ENCODE measurements at regions not wholly inside any gene's neighbourhood (a gene's known extent, or its start where the extent isn't known, plus 50 kb on each side); places are given as distances from the start of the nearest gene placed in this dataset.

- no peak overlapping the region for H3K23ac ChIP-seq (ENCODE audit: low read length)
- H3K27ac ChIP-seq (ENCODE audit: low read depth, low read length), result no peak overlapping the region
- H2BK5ac ChIP-seq (ENCODE audit: low read depth, low read length, poor library complexity), result no peak overlapping the region
- no peak overlapping the region for H4K8ac ChIP-seq (ENCODE audit: low read depth, low read length)
- no peak overlapping the region for H3K4me3 ChIP-seq (ENCODE audit: low read depth, low read length)
- no peak overlapping the region for H2BK12ac ChIP-seq (ENCODE audit: low read length)
- no peak overlapping the region for H4K12ac ChIP-seq (ENCODE audit: low read depth, low read length)
- H2AFZ ChIP-seq (ENCODE audit: insufficient read depth, low read length, poor library complexity), result no peak overlapping the region
- no peak overlapping the region for H2AK5ac ChIP-seq (ENCODE audit: low read length)
- no peak overlapping the region for H3K9ac ChIP-seq (ENCODE audit: low read length)
- H2BK120ac ChIP-seq (ENCODE audit: insufficient read depth, low read length, poor library complexity), result no peak overlapping the region
- no CpG with 5 or more reads among the region's 1 CpG for WGBS (ENCODE audit: extremely low coverage, insufficient coverage, insufficient read length)
- H3K4me2 ChIP-seq (ENCODE audit: low read length), result no peak overlapping the region
- H3K18ac ChIP-seq (ENCODE audit: low read length), result no peak overlapping the region
- no peaks in the 10 kb centered on the region for H3K79me2 ChIP-seq (ENCODE audit: control insufficient read depth, insufficient read depth, low read length, poor library complexity)
- no peaks in the 10 kb centered on the region for H3K9me3 ChIP-seq (ENCODE audit: insufficient read depth, low read depth, low read length)
- H3K36me3 ChIP-seq (ENCODE audit: control insufficient read depth in 1 of 2, insufficient read depth in 2 of 2, low read length in 2 of 2), result no peaks in the 10 kb centered on the region
- no peak overlapping the region for H3K4ac ChIP-seq (ENCODE audit: low read depth, low read length)
- H3K79me1 ChIP-seq (ENCODE audit: low read length), result no peaks in the 10 kb centered on the region
- no peaks in the 10 kb centered on the region for H3K27me3 ChIP-seq (ENCODE audit: insufficient read depth, low read length)
- peaks cover 0 to 1% of the 10 kb centered on the region in 2 experiments for H3K4me1 ChIP-seq (ENCODE audit: control insufficient read depth in 1 of 2, insufficient read depth in 2 of 2, low read length in 2 of 2)
- DNase-seq, result no peak
- no peak overlapping the region for H4K91ac ChIP-seq (ENCODE audit: low read depth, low read length)
- no peak overlapping the region for H3K14ac ChIP-seq (ENCODE audit: low read length)
Measured at GRCh38 chr4:24160358-24160757, 270.5 kb upstream of the PPARGC1A start.

- Histone ChIP-seq H3K9ac (ENCODE audit: low read length) (no peak overlapping the region), H2BK5ac (ENCODE audit: low read depth, low read length, poor library complexity) (no peak overlapping the region), H3K36me3 (ENCODE audit: control insufficient read depth in 1 of 2, insufficient read depth in 2 of 2, low read length in 2 of 2) (no peaks in the 10 kb centered on the region), H3K4ac (ENCODE audit: low read depth, low read length) (no peak overlapping the region), H3K14ac (ENCODE audit: low read length) (no peak overlapping the region), H3K79me2 (ENCODE audit: control insufficient read depth, insufficient read depth, low read length, poor library complexity) (no peaks in the 10 kb centered on the region), H3K4me2 (ENCODE audit: low read length) (no peak overlapping the region), H3K27me3 (ENCODE audit: insufficient read depth, low read length) (no peaks in the 10 kb centered on the region), H2AFZ (ENCODE audit: insufficient read depth, low read length, poor library complexity) (no peak overlapping the region), H4K91ac (ENCODE audit: low read depth, low read length) (no peak overlapping the region), H3K4me1 (ENCODE audit: control insufficient read depth in 1 of 2, insufficient read depth in 2 of 2, low read length in 2 of 2) (peaks cover 0 to 1% of the 10 kb centered on the region in 2 experiments), H2BK120ac (ENCODE audit: insufficient read depth, low read length, poor library complexity) (no peak overlapping the region), H3K18ac (ENCODE audit: low read length) (no peak overlapping the region), H3K23ac (ENCODE audit: low read length) (no peak overlapping the region), H3K27ac (ENCODE audit: low read depth, low read length) (no peak overlapping the region), H2BK12ac (ENCODE audit: low read length) (no peak overlapping the region), H3K9me3 (ENCODE audit: insufficient read depth, low read depth, low read length) (no peaks in the 10 kb centered on the region), H4K8ac (ENCODE audit: low read depth, low read length) (no peak overlapping the region), H4K12ac (ENCODE audit: low read depth, low read length) (no peak overlapping the region), H3K79me1 (ENCODE audit: low read length) (no peaks in the 10 kb centered on the region), H3K4me3 (ENCODE audit: low read depth, low read length) (no peak overlapping the region), H2AK5ac (ENCODE audit: low read length) (no peak overlapping the region)
- peak; percentile 27 to 56 for DNase-seq
- WGBS (ENCODE audit: extremely low coverage, insufficient coverage, insufficient read length), result no CpG with 5 or more reads among the region's 1 CpG
Measured at GRCh38 chr4:24158031-24158430, 268.2 kb upstream of the PPARGC1A start.

GRCh38 chr4:24150034-24150433 is 260.2 kb upstream of the PPARGC1A start:
- H3K27me3 ChIP-seq (ENCODE audit: insufficient read depth, low read length), result no peaks in the 10 kb centered on the region
- no peak overlapping the region for H2AFZ ChIP-seq (ENCODE audit: insufficient read depth, low read length, poor library complexity)
- no peak overlapping the region for H3K23ac ChIP-seq (ENCODE audit: low read length)
- H3K36me3 ChIP-seq (ENCODE audit: control insufficient read depth in 1 of 2, insufficient read depth in 2 of 2, low read length in 2 of 2), result no peaks in the 10 kb centered on the region
- H3K4me2 ChIP-seq (ENCODE audit: low read length), result no peak overlapping the region
- H2BK12ac ChIP-seq (ENCODE audit: low read length), result no peak overlapping the region
- no peak overlapping the region for H3K18ac ChIP-seq (ENCODE audit: low read length)
- no peak overlapping the region for H3K4ac ChIP-seq (ENCODE audit: low read depth, low read length)
- no peak for DNase-seq
- no peaks in the 10 kb centered on the region for H3K79me1 ChIP-seq (ENCODE audit: low read length)
- no peak overlapping the region for H3K9ac ChIP-seq (ENCODE audit: low read length)
- H4K8ac ChIP-seq (ENCODE audit: low read depth, low read length), result no peak overlapping the region
- H3K4me1 ChIP-seq (ENCODE audit: control insufficient read depth in 1 of 2, insufficient read depth in 2 of 2, low read length in 2 of 2), result no peaks in the 10 kb centered on the region
- no peak overlapping the region for H3K27ac ChIP-seq (ENCODE audit: low read depth, low read length)
- no peaks in the 10 kb centered on the region for H3K79me2 ChIP-seq (ENCODE audit: control insufficient read depth, insufficient read depth, low read length, poor library complexity)
- H2AK5ac ChIP-seq (ENCODE audit: low read length), result no peak overlapping the region
- no peak overlapping the region for H4K91ac ChIP-seq (ENCODE audit: low read depth, low read length)
- H2BK5ac ChIP-seq (ENCODE audit: low read depth, low read length, poor library complexity), result no peak overlapping the region
- H3K14ac ChIP-seq (ENCODE audit: low read length), result no peak overlapping the region
- WGBS (ENCODE audit: extremely low coverage, insufficient coverage, insufficient read length), result no CpG with 5 or more reads among the region's 3 CpGs
- H2BK120ac ChIP-seq (ENCODE audit: insufficient read depth, low read length, poor library complexity), result no peak overlapping the region
- no peaks in the 10 kb centered on the region for H3K9me3 ChIP-seq (ENCODE audit: insufficient read depth, low read depth, low read length)
- H4K12ac ChIP-seq (ENCODE audit: low read depth, low read length), result no peak overlapping the region
- no peak overlapping the region for H3K4me3 ChIP-seq (ENCODE audit: low read depth, low read length)

GRCh38 chr4:24146127-24146526 is 256.3 kb upstream of the PPARGC1A start:
- no peaks in the 10 kb centered on the region for H3K36me3 ChIP-seq (ENCODE audit: control insufficient read depth in 1 of 2, insufficient read depth in 2 of 2, low read length in 2 of 2)
- no peak overlapping the region for H3K27ac ChIP-seq (ENCODE audit: low read depth, low read length)
- no peak overlapping the region for H3K14ac ChIP-seq (ENCODE audit: low read length)
- H3K79me2 ChIP-seq (ENCODE audit: control insufficient read depth, insufficient read depth, low read length, poor library complexity), result no peaks in the 10 kb centered on the region
- H4K8ac ChIP-seq (ENCODE audit: low read depth, low read length), result no peak overlapping the region
- no peaks in the 10 kb centered on the region for H3K27me3 ChIP-seq (ENCODE audit: insufficient read depth, low read length)
- H3K4me1 ChIP-seq (ENCODE audit: control insufficient read depth in 1 of 2, insufficient read depth in 2 of 2, low read length in 2 of 2), result no peaks in the 10 kb centered on the region
- H2AFZ ChIP-seq (ENCODE audit: insufficient read depth, low read length, poor library complexity), result no peak overlapping the region
- no peaks in the 10 kb centered on the region for H3K79me1 ChIP-seq (ENCODE audit: low read length)
- DNase-seq, result no peak
- H4K12ac ChIP-seq (ENCODE audit: low read depth, low read length), result no peak overlapping the region
- H2BK120ac ChIP-seq (ENCODE audit: insufficient read depth, low read length, poor library complexity), result no peak overlapping the region
- no peak overlapping the region for H3K9ac ChIP-seq (ENCODE audit: low read length)
- H3K4me2 ChIP-seq (ENCODE audit: low read length), result no peak overlapping the region
- no peak overlapping the region for H3K18ac ChIP-seq (ENCODE audit: low read length)
- H2BK12ac ChIP-seq (ENCODE audit: low read length), result no peak overlapping the region
- no peak overlapping the region for H3K23ac ChIP-seq (ENCODE audit: low read length)
- WGBS (ENCODE audit: extremely low coverage, insufficient coverage, insufficient read length), result no CpG with 5 or more reads among the region's 2 CpGs
- no peak overlapping the region for H2BK5ac ChIP-seq (ENCODE audit: low read depth, low read length, poor library complexity)
- H2AK5ac ChIP-seq (ENCODE audit: low read length), result no peak overlapping the region
- H3K4me3 ChIP-seq (ENCODE audit: low read depth, low read length), result no peak overlapping the region
- no peak overlapping the region for H4K91ac ChIP-seq (ENCODE audit: low read depth, low read length)
- no peak overlapping the region for H3K4ac ChIP-seq (ENCODE audit: low read depth, low read length)
- H3K9me3 ChIP-seq (ENCODE audit: insufficient read depth, low read depth, low read length), result no peaks in the 10 kb centered on the region
